H9 (cell line): ENCODE measurements at regions not wholly inside any gene's neighbourhood (a gene's known extent, or its start where the extent isn't known, plus 50 kb on each side); places are given as distances from the start of the nearest gene placed in this dataset.

Experiments used
- DNase-seq: peaks from one replicate; pipeline ENCODE4 v3.0.0-alpha.2; 2017
- H2AFZ ChIP-seq: one replicate; pipeline ENCODE4 v1.6.1; 2013; ENCODE audit warnings: mild to moderate bottlenecking, low read length, control low read depth, moderate library complexity
- H2AK5ac ChIP-seq: 2 replicates; pipeline ENCODE4 v1.6.1; 2013; ENCODE audit warnings: low read length, control low read depth, mixed read lengths; ENCODE audit not compliant: insufficient read length
- H2BK120ac ChIP-seq: one replicate; pipeline ENCODE4 v1.6.1; 2013; ENCODE audit warnings: low read depth, mild to moderate bottlenecking, low read length, control low read depth, inconsistent platforms; ENCODE audit not compliant: poor library complexity, severe bottlenecking
- H2BK12ac ChIP-seq: 2 replicates; pipeline ENCODE4 v1.6.1; 2013; ENCODE audit warnings: low read length, control low read depth, mixed read lengths, low read depth; ENCODE audit not compliant: insufficient read length
- H2BK15ac ChIP-seq: 2 replicates; pipeline ENCODE4 v1.6.1; 2013; ENCODE audit warnings: low read depth, low read length, control low read depth
- H2BK20ac ChIP-seq: one replicate; pipeline ENCODE4 v1.6.1; 2013; ENCODE audit warnings: low read depth, mild to moderate bottlenecking, low read length, control low read depth, inconsistent platforms; ENCODE audit not compliant: poor library complexity, severe bottlenecking
- H2BK5ac ChIP-seq: 2 replicates; pipeline ENCODE4 v1.6.1; 2013; ENCODE audit warnings: low read length, control low read depth, mixed read lengths; ENCODE audit not compliant: insufficient read length
- H3K14ac ChIP-seq: 2 replicates; pipeline ENCODE4 v1.6.1; 2013; ENCODE audit warnings: low read length, control low read depth; ENCODE audit not compliant: insufficient read depth
- H3K18ac ChIP-seq: 2 replicates; pipeline ENCODE4 v1.6.1; 2013; ENCODE audit warnings: low read depth, mild to moderate bottlenecking, mixed read lengths, low read length, control low read depth; ENCODE audit not compliant: insufficient read length
- H3K23ac ChIP-seq: 2 replicates; pipeline ENCODE4 v1.6.1; 2013; ENCODE audit warnings: low read length, control low read depth, mixed read lengths, low read depth; ENCODE audit not compliant: insufficient read length
- H3K23me2 ChIP-seq: 2 replicates; pipeline ENCODE4 v1.6.1; 2013; ENCODE audit warnings: low read depth, mild to moderate bottlenecking, mixed read lengths, low read length, control low read depth; ENCODE audit not compliant: insufficient read length, poor library complexity, severe bottlenecking
- H3K27ac ChIP-seq: 2 replicates; pipeline ENCODE4 v1.5.1; 2013; ENCODE audit warnings: low read length, control low read depth, mixed read lengths, low read depth; ENCODE audit not compliant: insufficient read length
- H3K27me3 ChIP-seq: 2 replicates; pipeline ENCODE4 v1.6.1; 2013; ENCODE audit warnings: low read length, control low read depth, inconsistent platforms; ENCODE audit not compliant: insufficient read depth
- H3K4ac ChIP-seq: 2 replicates; pipeline ENCODE4 v1.6.1; 2013; ENCODE audit warnings: low read depth, mild to moderate bottlenecking, control low read depth, inconsistent platforms, low read length, moderate library complexity
- H3K4me1 ChIP-seq: 2 replicates; pipeline ENCODE4 v1.6.1; 2013; ENCODE audit warnings: low read length, control low read depth, inconsistent platforms; ENCODE audit not compliant: insufficient read depth
- H3K4me2 ChIP-seq: 2 replicates; pipeline ENCODE4 v1.6.1; 2013; ENCODE audit warnings: low read length, control low read depth, mixed read lengths; ENCODE audit not compliant: insufficient read length, insufficient read depth
- H3K56ac ChIP-seq: 2 replicates; pipeline ENCODE4 v1.6.1; 2013; ENCODE audit warnings: low read depth, mild to moderate bottlenecking, mixed read lengths, low read length, control low read depth; ENCODE audit not compliant: insufficient read length
- H3K79me1 ChIP-seq: 2 replicates; pipeline ENCODE4 v1.6.1; 2013; ENCODE audit warnings: low read depth, mild to moderate bottlenecking, moderate library complexity, low read length, control low read depth, inconsistent platforms; ENCODE audit not compliant: insufficient read depth, poor library complexity, severe bottlenecking
- H3K79me2 ChIP-seq: 2 replicates; pipeline ENCODE4 v1.6.1; 2013; ENCODE audit warnings: low read length, control low read depth, inconsistent platforms; ENCODE audit not compliant: insufficient read depth
- H3K9ac ChIP-seq: 2 replicates; pipeline ENCODE4 v1.6.1; 2013; ENCODE audit warnings: low read length, control low read depth, mixed read lengths; ENCODE audit not compliant: insufficient read length; ENCODE audit errors: extremely low read depth
- H3K9me3 ChIP-seq: one replicate; pipeline ENCODE4 v1.6.1; 2013; ENCODE audit warnings: low read depth, low read length, inconsistent platforms; ENCODE audit not compliant: control insufficient read depth
- H3T11ph ChIP-seq: one replicate; pipeline ENCODE4 v1.6.1; 2013; ENCODE audit warnings: mild to moderate bottlenecking, low read length, control low read depth, inconsistent platforms
- H4K20me1 ChIP-seq: one replicate; pipeline ENCODE4 v1.6.1; 2013; ENCODE audit not compliant: control insufficient read depth, insufficient read length, insufficient read depth
- H4K5ac ChIP-seq: 2 replicates; pipeline ENCODE4 v1.6.1; 2013; ENCODE audit warnings: low read depth, mild to moderate bottlenecking, mixed read lengths, low read length, control low read depth; ENCODE audit not compliant: insufficient read length
- H4K8ac ChIP-seq: replicated peaks from 2 replicates; pipeline ENCODE4 v1.6.1; 2013; ENCODE audit warnings: low read length, control low read depth, mixed read lengths, low read depth; ENCODE audit not compliant: insufficient read length
- H4K91ac ChIP-seq: 2 replicates; pipeline ENCODE4 v1.6.1; 2013; ENCODE audit warnings: low read depth, mild to moderate bottlenecking, moderate library complexity, mixed read lengths, low read length, control low read depth; ENCODE audit not compliant: insufficient read length
- H3K27ac Mint-ChIP-seq, 3 experiments: 2 replicates in 2 of 3; 3 replicates in 1 of 3; pipeline ENCODE4 v1.8.0; 2020 to 2021; ENCODE audit warnings: mixed read lengths in 3 of 3, mild to moderate bottlenecking in 1 of 3, moderate library complexity in 1 of 3
- H3K27me3 Mint-ChIP-seq: 2 replicates; pipeline ENCODE4 v1.8.0; 2021; ENCODE audit warnings: low read depth, mild to moderate bottlenecking, moderate library complexity, mixed read lengths
- H3K36me3 Mint-ChIP-seq, 3 experiments: 2 replicates in 2 of 3; 3 replicates in 1 of 3; pipeline ENCODE4 v1.8.0; 2020 to 2021; ENCODE audit warnings: low read depth in 3 of 3, mixed read lengths in 3 of 3; ENCODE audit not compliant: insufficient read depth in 1 of 3
- H3K4me1 Mint-ChIP-seq, 2 experiments: 2 replicates each; pipeline ENCODE4 v1.8.0; 2020; ENCODE audit warnings: mixed read lengths in 2 of 2
- H3K4me3 Mint-ChIP-seq, 2 experiments: 2 replicates in 1 of 2; 3 replicates in 1 of 2; pipeline ENCODE4 v1.8.0; 2020 to 2021; ENCODE audit warnings: mild to moderate bottlenecking in 2 of 2, mixed read lengths in 2 of 2, moderate library complexity in 1 of 2
- H3K9me3 Mint-ChIP-seq, 2 experiments: 2 replicates in 1 of 2; 3 replicates in 1 of 2; pipeline ENCODE4 v1.8.0; 2020; ENCODE audit warnings: mild to moderate bottlenecking in 2 of 2, mixed read lengths in 2 of 2, moderate library complexity in 1 of 2
- WGBS: extraction: QIAGEN DNeasy Blood & Tissue Kit; methylation state at CpG from one replicate; pipeline ENCODE4 v1.1.7; 2013; ENCODE audit warnings: missing lambda C conversion rate, low lambda C conversion rate, mixed read lengths; ENCODE audit not compliant: insufficient read length; ENCODE audit errors: extremely low coverage; 5-methylcytosine and 5-hydroxymethylcytosine counted together
- TF ChIP-seq, protein P1 (sequence below): fragments of 200-600 bp; sonication (generic); conservative IDR thresholded peaks from 3 replicates; pipeline ENCODE4 v1.8.0; 2021; ENCODE audit warnings: antibody characterized with exemption, mild to moderate bottlenecking

DNA sequence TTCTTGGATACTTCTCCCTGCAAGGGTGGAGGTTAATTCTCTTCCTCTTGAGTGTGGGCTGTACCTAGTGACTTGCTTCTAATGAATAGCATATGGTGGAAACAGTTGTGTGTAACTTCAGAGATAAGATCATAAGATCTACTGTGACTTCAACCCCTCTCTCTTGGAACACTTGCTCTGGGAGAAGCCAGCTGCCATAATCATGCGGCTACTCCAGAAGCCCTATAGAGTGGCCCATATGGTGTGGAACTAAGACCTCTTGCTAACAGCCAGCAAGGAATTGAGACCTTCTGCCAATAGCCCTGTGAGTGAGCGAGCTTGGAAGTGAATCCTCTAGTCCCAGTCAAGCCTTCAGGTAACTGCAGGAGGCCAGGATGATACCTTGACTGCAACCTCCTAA is 81.1 kb downstream of the RBMX2 start:
- Histone ChIP-seq H4K8ac (no peak overlapping the region), H3K79me2 (no peaks in the 10 kb centered on the region), H3K79me1 (no peaks in the 10 kb centered on the region), H3K18ac (no peak overlapping the region), H3K4me1 (no peaks in the 10 kb centered on the region), H2BK5ac (no peak overlapping the region), H2BK20ac (no peak overlapping the region), H4K91ac (no peak overlapping the region), H3K23ac (no peak overlapping the region), H3K23me2 (no peaks in the 10 kb centered on the region), H2AK5ac (no peak overlapping the region), H3K27ac (no peak overlapping the region), H2BK15ac (no peak overlapping the region), H3K27me3 (no peaks in the 10 kb centered on the region), H3K4me2 (no peak overlapping the region), H3T11ph (no peak overlapping the region), H3K14ac (no peak overlapping the region), H2BK120ac (no peak overlapping the region), H4K5ac (no peak overlapping the region), H2BK12ac (no peak overlapping the region), H3K9ac (no peak overlapping the region), H3K4ac (no peak overlapping the region), H2AFZ (no peak overlapping the region), H3K9me3 (no peaks in the 10 kb centered on the region), H4K20me1 (no peaks in the 10 kb centered on the region), H3K56ac (no peak overlapping the region)
- DNase-seq, result no peak
- Mint-ChIP-seq H3K27ac (no peak overlapping the region), H3K36me3 (no peaks in the 10 kb centered on the region), H3K27me3 (0 out of 2 replicates have a peak, but pooled peaks cover 2% of the 10 kb centered on the region), H3K4me1 (no peaks in the 10 kb centered on the region), H3K9me3 (peaks cover 0 to 14% of the 10 kb centered on the region in 2 experiments; a peak in 2 of 5 replicates), H3K4me3 (no peak overlapping the region)
- TF ChIP-seq, protein P1, sequence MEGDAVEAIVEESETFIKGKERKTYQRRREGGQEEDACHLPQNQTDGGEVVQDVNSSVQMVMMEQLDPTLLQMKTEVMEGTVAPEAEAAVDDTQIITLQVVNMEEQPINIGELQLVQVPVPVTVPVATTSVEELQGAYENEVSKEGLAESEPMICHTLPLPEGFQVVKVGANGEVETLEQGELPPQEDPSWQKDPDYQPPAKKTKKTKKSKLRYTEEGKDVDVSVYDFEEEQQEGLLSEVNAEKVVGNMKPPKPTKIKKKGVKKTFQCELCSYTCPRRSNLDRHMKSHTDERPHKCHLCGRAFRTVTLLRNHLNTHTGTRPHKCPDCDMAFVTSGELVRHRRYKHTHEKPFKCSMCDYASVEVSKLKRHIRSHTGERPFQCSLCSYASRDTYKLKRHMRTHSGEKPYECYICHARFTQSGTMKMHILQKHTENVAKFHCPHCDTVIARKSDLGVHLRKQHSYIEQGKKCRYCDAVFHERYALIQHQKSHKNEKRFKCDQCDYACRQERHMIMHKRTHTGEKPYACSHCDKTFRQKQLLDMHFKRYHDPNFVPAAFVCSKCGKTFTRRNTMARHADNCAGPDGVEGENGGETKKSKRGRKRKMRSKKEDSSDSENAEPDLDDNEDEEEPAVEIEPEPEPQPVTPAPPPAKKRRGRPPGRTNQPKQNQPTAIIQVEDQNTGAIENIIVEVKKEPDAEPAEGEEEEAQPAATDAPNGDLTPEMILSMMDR, result no peak
- no CpG with 5 or more reads among the region's 2 CpGs for WGBS
